ENCODE measurements at regions not wholly inside any gene's neighbourhood (a gene's known extent, or its start where the extent isn't known, plus 50 kb on each side); places are given as distances from the start of the nearest gene placed in this dataset.

DNA sequence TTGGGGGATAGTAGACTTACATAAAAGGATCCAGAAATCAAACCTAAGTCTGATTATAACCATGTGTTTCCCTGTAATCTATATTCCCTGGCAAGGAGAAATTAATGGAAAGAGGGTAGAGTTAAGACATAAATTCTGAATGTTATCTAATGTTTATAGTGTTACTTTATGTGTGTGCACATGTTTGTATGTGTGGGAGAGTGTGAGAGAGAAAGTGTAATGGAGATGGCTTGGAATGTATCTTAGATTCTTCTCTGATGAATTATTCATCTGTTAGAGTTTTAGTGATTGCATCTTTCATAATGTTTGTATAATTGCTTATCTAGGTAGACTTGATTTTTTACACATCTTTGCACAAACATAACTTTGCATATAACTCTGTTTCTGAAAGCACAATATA, 490.9 kb downstream of the FLRT2 start:
- DNase-seq (ENCODE audit: low read depth, low spot score), result no peak
- Histone ChIP-seq H3K27ac (ENCODE audit: low read depth, low read length) (no peak overlapping the region), H3K27me3 (ENCODE audit: control insufficient read depth, insufficient read depth, low read length) (no peaks in the 10 kb centered on the region), H3K9me3 (ENCODE audit: control insufficient read depth, insufficient read depth, low read length) (no peaks in the 10 kb centered on the region), H3K4me3 (ENCODE audit: low read depth, low read length) (no peak overlapping the region)
- ChIA-PET CTCF (no interaction called here), POLR2A (no interaction called here)
- TF ChIP-seq, protein P1, sequence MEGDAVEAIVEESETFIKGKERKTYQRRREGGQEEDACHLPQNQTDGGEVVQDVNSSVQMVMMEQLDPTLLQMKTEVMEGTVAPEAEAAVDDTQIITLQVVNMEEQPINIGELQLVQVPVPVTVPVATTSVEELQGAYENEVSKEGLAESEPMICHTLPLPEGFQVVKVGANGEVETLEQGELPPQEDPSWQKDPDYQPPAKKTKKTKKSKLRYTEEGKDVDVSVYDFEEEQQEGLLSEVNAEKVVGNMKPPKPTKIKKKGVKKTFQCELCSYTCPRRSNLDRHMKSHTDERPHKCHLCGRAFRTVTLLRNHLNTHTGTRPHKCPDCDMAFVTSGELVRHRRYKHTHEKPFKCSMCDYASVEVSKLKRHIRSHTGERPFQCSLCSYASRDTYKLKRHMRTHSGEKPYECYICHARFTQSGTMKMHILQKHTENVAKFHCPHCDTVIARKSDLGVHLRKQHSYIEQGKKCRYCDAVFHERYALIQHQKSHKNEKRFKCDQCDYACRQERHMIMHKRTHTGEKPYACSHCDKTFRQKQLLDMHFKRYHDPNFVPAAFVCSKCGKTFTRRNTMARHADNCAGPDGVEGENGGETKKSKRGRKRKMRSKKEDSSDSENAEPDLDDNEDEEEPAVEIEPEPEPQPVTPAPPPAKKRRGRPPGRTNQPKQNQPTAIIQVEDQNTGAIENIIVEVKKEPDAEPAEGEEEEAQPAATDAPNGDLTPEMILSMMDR (IDR thresholded peaks at IDR 0.05; ENCODE audit: low read depth, low read length), result no peak

DNA sequence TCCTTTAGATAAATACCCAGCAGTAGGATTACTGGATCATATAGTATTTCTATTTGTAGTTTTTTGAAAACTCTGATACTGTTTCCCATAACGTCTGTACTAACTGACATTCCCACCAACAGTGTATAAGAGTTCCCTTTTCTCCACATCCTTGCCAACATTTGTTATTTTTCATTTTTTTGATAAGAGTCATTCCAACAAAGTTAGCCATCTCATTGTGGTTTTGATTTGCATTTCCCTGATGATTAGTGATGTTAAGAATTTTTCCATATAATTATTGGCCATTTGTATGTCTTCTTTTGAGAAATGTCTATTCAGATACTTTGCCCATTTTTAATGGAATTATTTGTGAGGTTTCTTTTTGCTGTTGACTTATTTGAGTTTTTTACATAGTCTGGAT, 486.0 kb downstream of the FLRT2 start:
- DNase-seq (ENCODE audit: low read depth, low spot score), result no peak
- ChIA-PET CTCF (no interaction called here), POLR2A (no interaction called here)
- H3K4me3 ChIP-seq (ENCODE audit: low read depth, low read length), result no peak overlapping the region
- H3K27ac ChIP-seq (ENCODE audit: low read depth, low read length), result no peak overlapping the region
- TF ChIP-seq, protein P1 (IDR thresholded peaks at IDR 0.05; ENCODE audit: low read depth, low read length), result no peak
- H3K27me3 ChIP-seq (ENCODE audit: control insufficient read depth, insufficient read depth, low read length), result no peaks in the 10 kb centered on the region
- no peaks in the 10 kb centered on the region for H3K9me3 ChIP-seq (ENCODE audit: control insufficient read depth, insufficient read depth, low read length)

DNA sequence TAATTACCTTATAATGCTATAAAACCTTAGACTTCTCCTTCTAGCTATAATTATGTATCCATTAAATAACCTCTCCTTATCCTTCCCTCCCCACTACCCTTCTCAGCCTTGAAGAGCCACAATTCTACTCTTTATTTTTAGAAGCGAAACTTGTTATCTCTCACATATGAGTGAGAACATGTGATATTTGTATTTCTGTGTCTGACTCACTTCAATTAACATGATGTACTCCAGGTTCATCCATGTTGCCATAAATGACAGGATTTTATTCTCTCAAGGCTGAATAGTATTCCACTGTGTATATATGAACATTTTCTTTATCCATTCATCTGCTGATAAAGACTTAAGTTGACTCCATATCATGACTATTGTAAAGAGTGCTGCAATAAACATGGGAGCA, 485.6 kb downstream of the FLRT2 start:
- Histone ChIP-seq H3K27me3 (ENCODE audit: control insufficient read depth, insufficient read depth, low read length) (no peaks in the 10 kb centered on the region), H3K9me3 (ENCODE audit: control insufficient read depth, insufficient read depth, low read length) (no peaks in the 10 kb centered on the region), H3K4me3 (ENCODE audit: low read depth, low read length) (no peak overlapping the region), H3K27ac (ENCODE audit: low read depth, low read length) (no peak overlapping the region)
- ChIA-PET POLR2A (no interaction called here), CTCF (no interaction called here)
- no peak for DNase-seq (ENCODE audit: low read depth, low spot score)
- TF ChIP-seq, protein P1 (IDR thresholded peaks at IDR 0.05; ENCODE audit: low read depth, low read length), result no peak

DNA sequence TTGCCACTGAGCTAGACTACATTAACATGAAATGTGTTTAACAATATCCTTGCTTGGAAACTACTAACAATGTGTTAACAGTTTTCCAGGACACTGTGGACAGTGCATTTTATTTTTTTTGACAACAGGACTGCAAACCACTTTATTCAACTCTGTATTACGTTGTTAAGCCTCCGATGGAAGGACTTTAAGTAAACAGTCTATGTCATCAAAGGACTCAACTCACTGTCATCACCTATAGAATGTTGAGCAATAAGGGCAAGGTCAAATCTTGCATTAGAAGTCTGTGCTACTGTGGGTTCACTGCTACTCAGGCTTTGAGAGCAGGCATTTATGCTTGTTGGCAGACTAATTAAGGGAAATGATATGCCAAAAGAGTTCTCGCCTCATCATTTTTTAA, 483.7 kb downstream of the FLRT2 start:
- CTCF ChIA-PET, result no interaction called here
- Histone ChIP-seq H3K27me3 (ENCODE audit: control insufficient read depth, insufficient read depth, low read length) (no peaks in the 10 kb centered on the region), H3K27ac (ENCODE audit: low read depth, low read length) (no peak overlapping the region), H3K4me3 (ENCODE audit: low read depth, low read length) (no peak overlapping the region), H3K9me3 (ENCODE audit: control insufficient read depth, insufficient read depth, low read length) (no peaks in the 10 kb centered on the region)
- DNase-seq (ENCODE audit: low read depth, low spot score), result no peak
- TF ChIP-seq, protein P1 (IDR thresholded peaks at IDR 0.05; ENCODE audit: low read depth, low read length), result no peak
- POLR2A ChIA-PET, result no interaction called here

DNA sequence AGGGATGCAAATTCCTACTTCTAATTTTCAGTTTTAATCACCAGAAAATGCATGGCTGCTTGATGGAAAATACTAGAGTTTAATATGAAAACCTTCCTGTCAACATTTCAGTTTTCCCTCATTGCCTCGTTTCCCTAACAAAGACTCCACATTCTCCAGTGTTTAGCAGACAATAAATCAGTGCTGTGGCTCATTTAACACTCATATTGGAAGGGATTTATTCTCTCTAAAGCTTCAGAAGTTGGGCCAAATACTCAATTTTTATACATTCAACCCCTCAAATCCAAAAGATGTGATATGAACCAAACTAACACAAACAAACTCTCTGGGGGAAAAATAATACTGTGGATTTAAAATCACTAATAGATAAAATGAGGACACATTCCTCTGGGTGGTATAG, 482.5 kb downstream of the FLRT2 start:
- H3K9me3 ChIP-seq (ENCODE audit: control insufficient read depth, insufficient read depth, low read length), result no peaks in the 10 kb centered on the region
- no peak for DNase-seq (ENCODE audit: low read depth, low spot score)
- H3K4me3 ChIP-seq (ENCODE audit: low read depth, low read length), result no peak overlapping the region
- TF ChIP-seq, protein P1 (IDR thresholded peaks at IDR 0.05; ENCODE audit: low read depth, low read length), result no peak
- ChIA-PET POLR2A (no interaction called here), CTCF (no interaction called here)
- no peak overlapping the region for H3K27ac ChIP-seq (ENCODE audit: low read depth, low read length)
- no peaks in the 10 kb centered on the region for H3K27me3 ChIP-seq (ENCODE audit: control insufficient read depth, insufficient read depth, low read length)

Data from AG04450 (cell line).